Body of pancreas (tissue), 4 donors: ENCODE measurements at regions not wholly inside any gene's neighbourhood (a gene's known extent, or its start where the extent isn't known, plus 50 kb on each side); places are given as distances from the start of the nearest gene placed in this dataset.

Experiments used
- CTCF ChIP-seq, 7 experiments: fragments of 450-650 bp in 4 of 7; fragments of 200-600 bp in 3 of 7; sonication (generic) in 3 of 7; IDR thresholded peaks; one replicate each; pipeline ENCODE4 v1.5.1; 2016 to 2019; ENCODE audit warnings: antibody characterized with exemption in 7 of 7
- POLR2A ChIP-seq, 3 donors: fragments of 450-650 bp; IDR thresholded peaks; one replicate each; pipeline ENCODE4 v1.6.1; 2016; ENCODE audit warnings: antibody characterized with exemption in 3 of 3, mild to moderate bottlenecking in 2 of 3

- no peak for TF ChIP-seq CTCF (IDR thresholded peaks at IDR 0.05)
- TF ChIP-seq POLR2A (IDR thresholded peaks at IDR 0.05) = no peak
Observed at GRCh38 chr4:188242041-188242440, 102.8 kb downstream of the TRIML1 start.
